NCI-H524 treated with DMSO at 0.1 percent for 48 hours (cell line): ENCODE measurements at regions not wholly inside any gene's neighbourhood (a gene's known extent, or its start where the extent isn't known, plus 50 kb on each side); places are given as distances from the start of the nearest gene placed in this dataset.
A peak's percentile ranks its signal among the peaks of the same experiment; 100 is the strongest.

Experiments used
- DNase-seq: peaks from one replicate; lab custom pipeline; 2025; lab: John Stamatoyannopoulos, UW

GRCh38 chr12:81957631-81958030 is 198.5 kb upstream of the PPFIA2 start:
- DNase-seq: no peak

DNA sequence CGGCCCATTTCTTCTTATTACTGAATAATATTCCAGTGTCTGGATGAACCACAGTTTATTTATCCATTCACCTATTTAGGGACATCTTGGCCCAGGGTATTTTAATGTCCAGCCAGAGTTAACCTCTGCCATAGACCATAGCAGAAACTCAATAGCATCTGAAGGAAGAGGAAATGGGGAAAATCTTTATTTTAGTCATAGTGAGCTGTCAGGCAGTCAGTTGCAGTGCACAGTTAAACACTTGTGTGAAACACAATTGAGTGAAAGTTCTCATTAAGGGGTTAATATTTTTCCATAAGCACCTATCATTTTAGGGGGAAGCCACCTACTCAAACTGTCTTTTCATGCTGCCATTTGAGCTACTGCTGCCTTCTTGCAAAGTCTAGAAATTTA is 197.3 kb upstream of the PPFIA2 start:
- no peak for DNase-seq

DNA sequence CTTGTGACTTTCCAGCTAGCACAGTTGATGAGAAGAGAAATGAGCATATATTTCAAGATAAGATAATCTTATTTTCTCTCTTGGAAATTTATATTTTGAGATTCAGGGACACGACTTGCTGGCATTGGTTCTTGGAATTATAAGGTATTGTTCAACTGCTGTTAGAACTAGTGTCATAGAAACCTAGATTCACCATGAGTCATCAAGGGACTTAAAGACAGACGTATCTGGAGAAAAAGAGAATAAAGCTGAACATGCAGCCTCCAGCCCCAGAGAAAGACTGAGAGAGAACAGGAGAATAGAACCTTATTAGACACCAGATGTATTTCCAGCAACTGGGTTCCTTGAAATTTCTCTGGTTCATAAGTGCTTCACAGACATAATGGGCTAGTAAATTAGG is 194.4 kb upstream of the PPFIA2 start:
- no peak for DNase-seq

GRCh38 chr12:81950871-81951270 is 191.7 kb upstream of the PPFIA2 start:
- DNase-seq: no peak

- DNase-seq: no peak
Observed at GRCh38 chr12:81949841-81950308, 190.7 kb upstream of the PPFIA2 start.

GRCh38 chr12:81949416-81949815 is 190.3 kb upstream of the PPFIA2 start:
- DNase-seq: no peak

DNA sequence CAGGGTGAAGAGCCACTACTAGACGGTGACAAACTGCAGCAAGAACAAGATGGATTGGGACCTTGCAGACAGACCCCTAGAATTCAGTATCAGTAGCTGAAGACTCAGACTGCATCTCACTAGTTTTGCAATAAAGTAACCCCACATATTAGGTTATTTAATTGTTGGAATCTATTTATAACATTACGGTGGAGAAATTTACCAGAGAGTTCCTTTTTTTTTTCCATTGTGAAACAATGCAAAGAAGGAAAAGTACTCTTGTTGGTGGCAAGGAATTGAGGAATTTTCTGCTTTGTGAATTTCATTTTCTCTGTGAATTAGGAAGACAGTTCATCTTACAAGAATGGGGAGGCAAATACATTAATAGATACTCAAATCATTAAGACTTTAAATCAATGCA is 185.7 kb upstream of the PPFIA2 start:
- no peak for DNase-seq

GRCh38 chr12:81942594-81942993 is 183.4 kb upstream of the PPFIA2 start:
- DNase-seq: no peak

DNA sequence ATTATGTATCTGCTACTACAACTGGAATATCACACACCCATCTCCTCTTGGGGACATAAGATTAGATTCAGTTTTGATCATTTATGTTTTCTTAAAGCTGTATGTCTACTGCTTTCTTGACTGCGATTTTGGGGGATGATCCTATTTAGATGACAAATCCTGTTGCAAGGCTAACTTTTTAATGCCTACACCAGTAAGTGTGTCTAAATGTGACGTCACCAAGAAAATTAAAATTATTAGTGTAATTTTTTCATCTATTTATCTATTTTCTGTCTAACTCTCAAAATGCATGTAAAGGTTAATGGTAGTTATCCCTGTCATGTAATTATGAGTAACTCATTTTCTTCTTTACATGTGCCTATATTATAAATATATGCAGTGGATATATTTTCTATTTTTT is 170.9 kb upstream of the PPFIA2 start:
- DNase-seq: no peak

GRCh38 chr12:81896771-81897170 is 137.6 kb upstream of the PPFIA2 start:
- DNase-seq: no peak

- DNase-seq: peak; percentile 15
Observed at GRCh38 chr12:81888961-81889360, 129.8 kb upstream of the PPFIA2 start.

DNA sequence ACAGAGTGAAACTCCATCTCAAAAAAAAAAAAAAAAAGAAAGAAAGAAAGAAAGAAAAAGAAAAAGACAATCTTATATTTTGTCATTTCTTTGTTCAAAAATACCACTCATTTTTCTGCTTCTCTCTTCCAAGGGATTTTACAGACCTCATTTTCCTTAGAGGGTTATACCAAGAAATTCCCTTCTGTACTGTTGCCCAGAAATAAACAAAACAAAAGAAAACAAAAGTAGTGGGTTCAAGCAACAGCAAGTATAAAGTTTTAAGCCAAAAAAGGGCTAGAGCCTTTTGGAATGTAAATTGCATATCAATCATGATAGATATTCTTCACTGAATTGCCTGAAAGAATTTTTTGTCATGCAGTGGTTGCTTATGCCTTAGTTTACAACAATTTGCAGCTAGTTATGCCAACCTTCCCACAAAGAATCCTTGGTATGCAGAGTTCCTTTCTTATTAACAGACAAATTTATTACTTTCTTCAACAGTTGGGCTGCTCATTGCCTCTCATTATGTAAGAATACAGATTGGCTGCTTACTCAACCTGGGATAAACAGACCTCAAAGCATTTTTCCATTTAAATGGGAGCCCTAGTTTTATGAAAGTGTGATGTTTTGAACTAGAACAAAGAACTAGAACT is 129.1 kb upstream of the PPFIA2 start:
- no peak for DNase-seq

GRCh38 chr12:81874586-81874985 is 115.4 kb upstream of the PPFIA2 start:
- no peak for DNase-seq

GRCh38 chr12:81874166-81874565 is 115.0 kb upstream of the PPFIA2 start:
- DNase-seq: no peak

GRCh38 chr12:81872400-81872799 is 113.2 kb upstream of the PPFIA2 start:
- DNase-seq: no peak

DNA sequence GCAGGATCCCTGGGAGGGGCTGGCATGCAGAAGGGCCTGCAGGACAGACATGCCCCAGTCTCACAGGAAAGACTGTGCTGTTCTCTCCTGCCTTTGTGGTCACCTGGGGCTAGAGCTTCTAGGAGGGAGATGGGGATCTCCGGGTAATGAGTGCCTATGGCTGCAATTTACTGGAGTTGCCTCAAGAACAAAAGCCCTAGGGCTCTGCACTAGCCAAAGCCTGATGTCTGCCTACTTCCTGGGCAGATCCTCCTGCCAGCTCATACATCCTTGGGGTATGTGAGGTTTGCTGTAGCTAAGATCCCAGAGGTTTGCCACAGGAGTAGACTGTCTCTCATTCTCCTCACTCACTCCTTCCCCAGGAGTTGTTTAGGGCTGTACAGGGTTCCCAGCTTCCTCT is 106.9 kb upstream of the PPFIA2 start:
- DNase-seq: no peak

DNA sequence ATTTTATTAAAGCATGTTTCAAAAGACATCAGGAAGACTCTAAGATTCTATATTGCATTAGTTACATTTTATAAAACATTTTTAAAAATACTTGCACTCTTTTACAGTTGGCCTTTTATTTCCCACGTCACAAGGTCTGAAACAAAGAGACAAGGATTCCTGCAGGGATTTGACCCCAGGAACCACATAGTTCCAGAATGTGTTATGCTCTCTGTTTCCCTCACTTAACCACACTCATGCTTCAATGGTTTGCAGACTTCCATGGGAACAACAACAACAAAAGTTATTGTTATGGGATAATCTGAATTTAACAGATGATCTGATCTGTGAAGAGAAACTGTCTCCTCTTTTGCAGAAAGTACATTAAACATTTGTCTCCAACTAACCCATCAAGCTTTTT is 104.3 kb upstream of the PPFIA2 start:
- no peak for DNase-seq

DNA sequence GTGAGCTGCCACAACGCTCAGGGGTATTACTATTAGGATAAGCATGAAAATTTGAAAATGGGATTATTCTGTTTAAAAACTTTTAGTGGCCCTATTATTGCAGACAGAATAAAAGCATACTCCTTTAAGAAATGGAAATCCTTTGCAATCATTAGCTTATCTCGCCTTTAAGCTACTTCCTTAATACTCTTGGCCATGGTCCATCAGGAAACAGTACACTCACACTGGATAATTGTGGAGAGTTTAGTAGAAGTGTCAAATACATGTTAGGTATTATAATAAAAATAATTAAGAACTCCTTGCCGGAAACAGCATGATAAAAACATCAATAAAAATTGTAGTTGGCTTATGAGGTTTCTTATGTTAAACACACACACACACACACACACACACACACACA is 100.4 kb upstream of the PPFIA2 start:
- no peak for DNase-seq

DNA sequence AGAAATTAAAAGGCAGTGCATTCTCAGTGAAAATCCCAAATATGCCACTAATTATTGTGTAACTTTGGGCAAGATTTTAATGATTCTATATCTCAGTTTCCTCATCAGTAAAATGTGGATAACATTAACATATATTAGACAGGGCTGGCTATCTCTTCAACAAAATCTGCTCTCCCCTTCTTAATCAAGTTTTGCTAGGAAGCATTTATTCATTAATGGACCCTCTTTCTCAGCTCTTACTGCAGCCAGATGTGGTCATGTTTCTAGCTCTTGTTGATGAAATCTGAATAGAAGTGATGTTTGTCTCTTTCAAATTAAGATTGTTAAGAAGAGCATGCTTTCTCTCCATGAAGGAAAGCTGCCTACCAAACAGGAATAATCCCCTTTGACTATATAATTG is 84.4 kb upstream of the PPFIA2 start:
- DNase-seq: no peak

DNA sequence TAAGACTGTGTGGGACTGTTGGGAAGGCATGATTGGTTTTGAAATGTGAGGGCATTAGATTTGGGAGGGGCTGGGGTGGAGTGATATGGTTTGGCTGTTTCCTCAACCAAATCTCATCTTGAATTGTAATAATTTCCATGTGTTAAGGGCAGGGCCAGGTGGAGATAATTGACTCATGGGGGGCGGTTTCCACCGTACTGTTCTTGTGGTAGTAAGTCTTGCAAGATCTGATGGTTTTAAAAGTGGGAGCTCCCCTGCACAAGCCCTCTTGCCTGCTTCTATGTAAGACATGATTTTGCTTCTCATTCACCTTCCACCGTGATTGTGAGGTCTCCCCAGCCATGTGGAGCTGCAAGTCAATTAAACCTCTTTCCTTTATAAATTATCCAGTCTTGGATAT is 76.6 kb upstream of the PPFIA2 start:
- no peak for DNase-seq

DNA sequence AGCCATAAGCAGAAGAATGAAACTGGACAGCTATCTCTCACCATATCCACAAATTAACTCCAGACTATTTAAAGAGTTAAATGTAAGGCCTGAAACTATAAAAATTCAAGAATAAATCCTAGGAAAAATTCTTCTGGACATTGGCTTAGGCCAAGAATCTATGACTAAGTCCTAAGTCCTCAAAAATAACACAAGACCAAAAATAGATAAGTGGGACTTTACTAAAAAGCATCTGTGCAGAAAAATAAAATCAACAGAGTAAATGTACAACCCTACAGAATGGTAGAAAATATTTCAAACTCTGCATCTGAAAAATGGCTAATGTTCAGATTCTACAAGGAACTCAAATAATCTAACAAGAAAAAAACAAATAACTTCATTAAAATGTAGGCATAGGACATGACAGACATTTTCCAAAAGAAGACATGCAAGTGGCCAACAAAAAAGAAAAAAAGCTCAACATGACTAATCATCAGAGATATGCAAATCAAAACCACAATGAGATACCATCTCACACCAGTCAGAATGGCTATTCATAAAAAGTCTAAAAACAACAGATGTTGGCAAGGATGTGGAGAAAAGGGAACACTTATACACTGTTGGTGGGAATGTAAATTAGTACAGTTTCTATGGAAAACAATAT is 61.0 kb upstream of the PPFIA2 start:
- DNase-seq: no peak

DNA sequence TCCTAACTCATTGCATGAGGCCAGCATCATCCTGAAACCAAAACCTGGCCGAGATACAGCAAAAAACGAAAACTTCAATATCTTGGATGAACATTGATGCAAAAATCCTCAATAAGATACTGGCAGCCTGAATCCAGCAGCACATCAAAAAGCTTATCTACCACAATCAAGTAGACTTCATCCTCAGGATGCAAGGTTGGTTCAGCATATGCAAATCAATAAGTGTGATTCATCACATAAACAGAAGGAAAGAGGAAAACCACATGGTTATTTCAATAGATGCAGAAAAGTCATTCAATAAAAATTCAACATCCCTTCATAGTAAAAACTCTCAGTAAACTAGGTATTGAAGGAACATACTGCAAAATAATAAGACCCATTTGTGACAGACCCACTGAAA is 56.5 kb upstream of the PPFIA2 start:
- no peak for DNase-seq

DNA sequence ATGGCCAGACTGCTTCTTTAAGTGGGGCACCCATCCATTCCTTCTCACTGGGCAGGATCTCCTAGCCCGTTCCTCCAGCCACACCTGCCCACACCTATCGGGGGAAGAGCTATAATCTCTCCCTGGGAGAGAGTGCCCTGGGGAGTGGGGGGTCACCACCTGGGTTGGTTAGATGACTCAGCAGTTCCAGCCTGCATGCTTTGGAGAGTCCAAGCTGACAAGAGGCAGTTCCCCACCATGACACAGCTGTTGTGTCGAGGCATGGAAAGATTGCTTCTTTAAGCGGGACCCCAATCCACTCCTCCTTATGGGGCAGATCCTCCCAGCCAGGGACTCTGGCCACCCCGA is 52.6 kb upstream of the PPFIA2 start:
- no peak for DNase-seq

DNA sequence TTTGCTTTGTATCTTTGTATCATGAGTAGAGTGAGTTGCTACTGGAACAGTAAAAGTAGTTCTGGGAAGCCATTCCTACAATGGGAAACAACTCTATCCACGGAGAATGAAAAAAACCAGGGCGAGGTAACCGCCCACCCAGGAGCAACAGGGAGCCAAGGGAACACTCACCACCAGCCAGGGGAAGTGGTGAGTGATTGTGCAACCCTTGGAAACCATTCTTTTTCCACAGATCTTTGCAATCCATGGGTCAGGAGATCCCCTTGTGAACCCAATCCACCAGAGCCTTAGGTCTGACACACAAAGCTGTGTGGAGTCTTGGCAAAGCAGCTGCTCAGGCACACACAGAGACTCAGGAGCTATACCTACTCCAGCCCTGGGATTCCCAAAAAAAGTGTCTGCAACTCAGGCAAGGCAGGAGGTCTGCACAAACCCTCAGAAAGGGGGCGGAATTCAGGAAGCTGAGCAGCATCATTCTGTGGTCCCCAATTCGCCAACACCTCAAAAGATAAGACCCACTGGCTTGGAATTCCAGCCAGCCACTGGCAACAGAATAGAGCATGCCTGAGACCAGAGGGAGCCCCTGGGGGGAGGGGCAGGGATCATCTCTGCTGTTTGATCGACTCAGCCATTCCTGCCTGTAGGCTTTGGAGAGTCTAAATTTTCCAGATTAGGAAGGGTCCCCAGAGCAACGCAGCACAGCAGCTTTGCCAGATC is 52.1 kb upstream of the PPFIA2 start:
- no peak for DNase-seq
